VCaP (cell line): ENCODE measurements at regions not wholly inside any gene's neighbourhood (a gene's known extent, or its start where the extent isn't known, plus 50 kb on each side); places are given as distances from the start of the nearest gene placed in this dataset.
"Not testable (repeated sequence)": the region's sequence is repeated elsewhere in the genome, so short reads cannot be mapped to it uniquely, and the experiment has no call there.

ENCODE experiments used
- H3K27ac ChIP-seq: fragments of 450-650 bp; 2 replicates; pipeline ENCODE4 v1.5.1; 2017
- TF ChIP-seq, protein P1 (sequence below): fragments of 450-650 bp; conservative IDR thresholded peaks from 2 replicates; pipeline ENCODE4 v1.5.1; 2017; ENCODE audit warnings: mild to moderate bottlenecking, moderate library complexity

DNA sequence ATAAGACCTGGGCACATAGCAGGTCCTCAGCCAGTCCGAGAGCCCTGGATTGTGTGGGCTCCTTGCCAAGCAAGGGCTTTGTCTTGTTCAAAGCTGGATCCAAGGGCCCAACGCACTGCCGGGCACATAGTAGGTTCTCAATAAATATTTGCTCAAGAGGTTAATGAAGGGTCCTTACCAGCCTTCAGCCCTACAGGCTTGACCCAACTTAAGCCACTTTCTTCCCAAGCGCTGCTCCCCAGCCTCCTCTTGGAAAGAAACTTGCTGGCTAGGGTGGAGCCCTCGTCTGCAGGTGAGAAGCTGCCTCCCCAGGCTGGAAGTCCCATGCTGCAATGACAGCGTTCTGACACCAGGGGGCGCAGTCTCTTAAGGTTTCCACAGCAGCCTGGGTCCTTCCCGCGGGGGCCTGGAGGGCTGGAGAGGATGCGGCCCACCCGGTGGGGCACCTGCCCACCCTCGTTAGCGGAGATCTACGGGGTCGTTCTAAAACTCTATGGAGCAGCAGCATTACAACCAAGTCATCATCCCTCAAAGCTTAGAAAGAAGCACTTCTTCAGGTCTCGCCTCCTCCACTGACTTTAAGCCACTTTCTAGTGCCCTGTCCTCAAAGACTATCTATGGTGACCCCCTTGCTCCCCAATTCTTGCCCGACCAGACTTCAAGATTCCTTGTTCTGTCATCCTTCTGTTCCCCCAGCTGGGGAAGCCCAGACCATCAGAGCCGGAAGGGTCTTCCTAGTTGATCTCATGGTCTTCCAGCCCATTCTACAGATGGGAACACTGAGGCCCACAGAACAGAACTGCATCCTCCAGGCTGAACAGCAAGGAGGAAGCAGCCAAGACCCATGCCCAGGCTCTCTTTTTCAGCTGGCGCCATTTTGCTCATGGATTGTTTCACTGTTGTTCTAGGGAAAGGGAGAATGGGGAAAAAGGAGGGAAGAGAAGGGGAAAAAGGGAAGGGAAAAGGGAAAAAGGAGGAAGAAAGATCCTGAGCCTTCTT, 115.4 kb downstream of the LHX2 start:
- TF ChIP-seq, protein P1, sequence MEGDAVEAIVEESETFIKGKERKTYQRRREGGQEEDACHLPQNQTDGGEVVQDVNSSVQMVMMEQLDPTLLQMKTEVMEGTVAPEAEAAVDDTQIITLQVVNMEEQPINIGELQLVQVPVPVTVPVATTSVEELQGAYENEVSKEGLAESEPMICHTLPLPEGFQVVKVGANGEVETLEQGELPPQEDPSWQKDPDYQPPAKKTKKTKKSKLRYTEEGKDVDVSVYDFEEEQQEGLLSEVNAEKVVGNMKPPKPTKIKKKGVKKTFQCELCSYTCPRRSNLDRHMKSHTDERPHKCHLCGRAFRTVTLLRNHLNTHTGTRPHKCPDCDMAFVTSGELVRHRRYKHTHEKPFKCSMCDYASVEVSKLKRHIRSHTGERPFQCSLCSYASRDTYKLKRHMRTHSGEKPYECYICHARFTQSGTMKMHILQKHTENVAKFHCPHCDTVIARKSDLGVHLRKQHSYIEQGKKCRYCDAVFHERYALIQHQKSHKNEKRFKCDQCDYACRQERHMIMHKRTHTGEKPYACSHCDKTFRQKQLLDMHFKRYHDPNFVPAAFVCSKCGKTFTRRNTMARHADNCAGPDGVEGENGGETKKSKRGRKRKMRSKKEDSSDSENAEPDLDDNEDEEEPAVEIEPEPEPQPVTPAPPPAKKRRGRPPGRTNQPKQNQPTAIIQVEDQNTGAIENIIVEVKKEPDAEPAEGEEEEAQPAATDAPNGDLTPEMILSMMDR, result peak; percentile 97
- H3K27ac ChIP-seq, result no peak overlapping the region

DNA sequence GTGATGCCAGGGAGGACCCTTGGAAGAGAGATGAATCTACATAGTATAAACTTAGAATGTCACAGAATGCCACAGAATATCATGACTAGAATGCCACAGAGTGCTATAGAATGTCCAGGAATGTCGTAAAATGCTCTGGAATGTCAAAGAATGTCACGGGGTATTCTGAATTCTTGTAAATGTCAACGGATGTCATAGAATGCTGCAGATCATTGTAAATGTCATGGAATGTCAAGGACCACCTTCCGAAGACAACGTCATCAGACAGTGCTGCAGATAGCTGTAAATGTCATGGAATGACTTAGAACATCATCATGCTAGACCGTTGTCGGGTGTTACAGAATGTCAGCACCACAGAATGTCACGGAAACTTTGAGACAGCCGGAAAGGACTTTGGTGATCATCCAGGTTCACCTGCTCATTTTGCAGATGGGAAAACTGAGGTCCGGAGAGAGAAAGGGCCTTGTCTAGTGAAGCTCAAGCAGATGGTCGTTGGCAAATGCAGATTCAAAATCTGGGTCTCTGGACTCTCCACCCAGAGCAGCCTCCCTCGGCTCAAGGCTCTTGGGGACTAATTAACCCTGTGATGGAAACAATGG, 117.1 kb downstream of the LHX2 start:
- H3K27ac ChIP-seq, result no peak overlapping the region
- TF ChIP-seq, protein P1, result no peak

DNA sequence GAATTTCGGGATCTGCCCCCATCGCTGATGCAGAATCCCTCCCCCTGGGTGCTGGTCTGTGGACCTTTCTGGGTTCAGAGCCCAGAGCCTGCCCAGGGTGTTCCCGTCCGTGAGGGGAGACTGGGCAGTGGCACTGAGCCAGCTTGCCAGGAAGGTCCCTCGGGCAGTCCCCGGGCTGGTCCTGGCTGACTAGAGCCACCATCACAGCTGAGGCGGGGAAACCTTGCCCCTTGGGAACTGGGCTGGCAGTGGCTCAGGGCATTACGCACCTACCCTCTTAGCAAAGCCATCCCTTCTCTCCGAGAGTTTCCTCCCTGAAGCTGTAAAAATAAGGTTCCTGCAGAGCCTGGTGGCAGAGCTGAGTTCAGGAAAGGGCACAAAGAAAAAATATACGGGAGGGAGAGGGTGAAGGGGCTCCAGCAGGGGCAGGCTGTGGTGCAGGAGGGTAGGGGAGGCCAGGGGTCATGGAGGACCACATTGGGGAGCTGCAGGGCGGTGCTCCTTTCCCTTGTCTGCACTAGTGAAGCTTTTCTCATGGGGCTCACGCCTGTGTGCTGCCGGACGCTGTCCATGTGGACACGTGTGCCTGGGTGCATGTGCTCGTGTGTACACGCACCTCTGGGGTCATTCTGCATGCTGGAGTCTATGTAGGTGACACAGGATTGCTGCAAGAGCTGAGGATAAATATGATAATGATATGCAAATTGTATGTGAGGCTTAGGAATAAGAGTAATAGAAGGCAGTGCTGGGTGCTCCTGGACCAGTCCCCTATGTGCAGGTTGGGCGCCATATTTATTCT, 118.9 kb downstream of the LHX2 start:
- TF ChIP-seq, protein P1, result no peak
- no peak overlapping the region for H3K27ac ChIP-seq

DNA sequence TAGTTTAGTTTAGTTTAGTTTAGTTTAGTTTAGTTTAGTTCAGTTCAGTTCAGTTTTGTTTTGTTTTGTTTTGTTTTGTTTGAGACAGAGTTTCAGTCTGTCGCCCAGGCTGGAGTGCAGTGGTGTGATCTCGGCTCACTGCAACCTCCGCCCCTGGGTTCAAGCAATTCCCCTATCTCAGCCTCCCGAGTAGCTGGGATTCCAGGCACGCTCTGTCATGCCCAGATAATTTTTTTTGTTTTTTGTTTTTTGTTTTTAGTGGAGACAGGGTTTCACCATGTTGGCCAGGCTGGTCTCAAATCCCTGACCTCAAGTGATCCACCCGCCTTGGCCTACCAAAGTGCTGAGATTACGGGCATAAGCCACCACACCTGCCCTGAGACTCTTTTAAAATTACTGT, 120.0 kb downstream of the LHX2 start:
- not testable (repeated sequence) for H3K27ac ChIP-seq

DNA sequence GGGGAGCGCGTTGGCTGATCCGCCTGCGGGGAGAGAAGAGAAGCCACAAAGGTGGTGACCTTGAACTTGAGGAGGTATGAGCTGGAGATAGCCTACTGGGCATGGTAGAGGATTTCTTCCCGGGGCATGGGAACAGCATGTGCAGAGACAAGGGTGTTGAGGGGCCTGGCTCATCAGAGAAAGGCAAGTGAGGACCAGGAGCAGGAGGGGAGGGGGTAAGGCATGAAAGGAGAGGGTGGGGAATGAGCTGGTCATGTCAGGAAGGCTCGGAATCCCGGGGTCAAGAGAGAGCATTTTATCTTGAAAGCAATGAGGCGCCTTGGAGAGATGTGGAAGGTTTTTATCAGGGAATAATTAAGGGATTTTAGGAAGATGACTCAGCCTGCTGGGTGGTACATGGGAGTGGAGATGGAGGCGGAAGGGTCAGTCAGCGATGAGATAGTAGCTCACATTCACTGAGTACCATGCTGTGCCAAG, 121.1 kb downstream of the LHX2 start:
- TF ChIP-seq, protein P1, result no peak
- no peak overlapping the region for H3K27ac ChIP-seq

DNA sequence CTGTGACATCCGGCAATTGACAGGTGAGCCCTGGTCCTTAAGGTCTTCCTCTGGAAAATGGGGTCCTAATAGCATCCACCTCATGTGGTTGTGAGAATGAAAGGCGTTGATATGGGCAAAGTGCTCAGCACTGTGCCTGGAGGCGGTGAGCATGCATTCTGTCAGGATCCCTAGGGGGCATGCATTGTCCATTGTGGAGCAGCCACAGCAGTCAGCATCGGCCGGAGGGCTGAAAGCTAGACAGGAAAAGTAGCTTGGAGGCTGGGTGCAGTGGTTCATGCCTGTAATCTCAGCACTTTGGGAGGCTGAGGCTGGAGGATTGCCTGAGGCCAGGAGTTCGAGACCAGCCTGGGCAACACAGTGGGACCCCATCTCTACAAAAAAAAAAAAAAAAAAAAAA, 122.2 kb downstream of the LHX2 start:
- no peak overlapping the region for H3K27ac ChIP-seq
- TF ChIP-seq, protein P1, result peak; percentile 77

DNA sequence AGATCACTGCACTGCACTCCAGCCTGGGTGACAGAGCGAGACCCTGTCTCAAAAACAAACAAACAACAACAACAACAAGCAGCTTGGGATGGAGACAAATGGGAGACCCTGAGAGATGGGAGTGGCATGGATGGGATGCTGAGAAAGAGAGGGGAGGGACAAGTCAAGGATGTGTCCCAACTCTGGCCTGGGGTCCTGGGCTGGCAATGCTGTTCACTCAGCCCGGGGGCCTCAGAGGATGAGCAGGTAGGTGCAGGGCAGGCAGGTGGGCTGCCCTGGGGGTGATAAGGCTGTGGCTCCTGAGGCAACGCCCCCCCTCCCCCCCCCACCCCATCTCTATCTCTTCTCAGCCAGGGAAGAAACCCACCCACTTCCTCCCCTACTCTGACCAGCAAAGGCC, 123.0 kb downstream of the LHX2 start:
- TF ChIP-seq, protein P1, result no peak
- H3K27ac ChIP-seq, result no peak overlapping the region
